Tibial nerve (tissue), 4 donors: ENCODE measurements at regions not wholly inside any gene's neighbourhood (a gene's known extent, or its start where the extent isn't known, plus 50 kb on each side); places are given as distances from the start of the nearest gene placed in this dataset.

Source experiments
- CTCF ChIP-seq, 5 experiments: fragments of 200-600 bp in 3 of 5; fragments of 450-650 bp in 2 of 5; sonication (generic) in 3 of 5; IDR thresholded peaks; one replicate each; pipeline ENCODE4 v1.5.1; 2016 to 2019; ENCODE audit warnings: antibody characterized with exemption in 5 of 5, mild to moderate bottlenecking in 3 of 5, moderate library complexity in 2 of 5
- EP300 ChIP-seq, 2 donors: sonication (generic); formaldehyde crosslinking; IDR thresholded peaks; one replicate each; pipeline ENCODE4 v1.6.1; 2017; ENCODE audit warnings: antibody characterized with exemption in 2 of 2, mild to moderate bottlenecking in 1 of 2
- POLR2A ChIP-seq, 2 donors: fragments of 450-650 bp; IDR thresholded peaks; one replicate each; pipeline ENCODE4 v1.6.1; 2017; ENCODE audit warnings: antibody characterized with exemption in 2 of 2, mild to moderate bottlenecking in 2 of 2, moderate library complexity in 2 of 2

- TF ChIP-seq CTCF (IDR thresholded peaks at IDR 0.05) = no peak
- TF ChIP-seq POLR2A (IDR thresholded peaks at IDR 0.05) = no peak
- no peak for TF ChIP-seq EP300 (IDR thresholded peaks at IDR 0.05)
Observed at GRCh38 chr20:22918286-22918983, 116.7 kb upstream of the SSTR4 start.
